ENCODE measurements at regions not wholly inside any gene's neighbourhood (a gene's known extent, or its start where the extent isn't known, plus 50 kb on each side); places are given as distances from the start of the nearest gene placed in this dataset.

- no peak for DNase-seq (ENCODE audit: low read depth in 4 of 4, low spot score in 3 of 4)
Observed at GRCh38 chr6:4388675-4389074, 253.3 kb upstream of the ECI2 start.

GRCh38 chr6:4384656-4385055, 249.3 kb upstream of the ECI2 start:
- DNase-seq (ENCODE audit: low read depth in 4 of 4, low spot score in 3 of 4) = no peak

GRCh38 chr6:4383910-4384638, 248.7 kb upstream of the ECI2 start:
- DNase-seq (ENCODE audit: low read depth in 4 of 4, low spot score in 3 of 4) = no peak

- DNase-seq (ENCODE audit: low read depth in 4 of 4, low spot score in 3 of 4) = no peak
Observed at GRCh38 chr6:4382362-4382853, 247.0 kb upstream of the ECI2 start.

- peak in 3 of 4 donors; percentile 53 to 64 (median 61) for DNase-seq (ENCODE audit: low read depth in 4 of 4, low spot score in 3 of 4)
Observed at GRCh38 chr6:4381381-4381780, 246.0 kb upstream of the ECI2 start.

GRCh38 chr6:4380881-4381281, 245.5 kb upstream of the ECI2 start:
- no peak for DNase-seq (ENCODE audit: low read depth in 4 of 4, low spot score in 3 of 4)

- no peak for DNase-seq (ENCODE audit: low read depth in 4 of 4, low spot score in 3 of 4)
Observed at GRCh38 chr6:4379958-4380357, 244.6 kb upstream of the ECI2 start.

- no peak for DNase-seq (ENCODE audit: low read depth in 4 of 4, low spot score in 3 of 4)
Observed at GRCh38 chr6:4378319-4378996, 243.1 kb upstream of the ECI2 start.

GRCh38 chr6:4377603-4378002, 242.2 kb upstream of the ECI2 start:
- no peak for DNase-seq (ENCODE audit: low read depth in 4 of 4, low spot score in 3 of 4)

- no peak for DNase-seq (ENCODE audit: low read depth in 4 of 4, low spot score in 3 of 4)
Observed at GRCh38 chr6:4374216-4374615, 238.8 kb upstream of the ECI2 start.

GRCh38 chr6:4372866-4373265, 237.5 kb upstream of the ECI2 start:
- no peak for DNase-seq (ENCODE audit: low read depth in 4 of 4, low spot score in 3 of 4)

GRCh38 chr6:4371207-4371921, 236.0 kb upstream of the ECI2 start:
- no peak for DNase-seq (ENCODE audit: low read depth in 4 of 4, low spot score in 3 of 4)

GRCh38 chr6:4370066-4370465, 234.7 kb upstream of the ECI2 start:
- no peak for DNase-seq (ENCODE audit: low read depth in 4 of 4, low spot score in 3 of 4)

- no peak for DNase-seq (ENCODE audit: low read depth in 4 of 4, low spot score in 3 of 4)
Observed at GRCh38 chr6:4369616-4370015, 234.2 kb upstream of the ECI2 start.

- no peak for DNase-seq (ENCODE audit: low read depth in 4 of 4, low spot score in 3 of 4)
Observed at GRCh38 chr6:4368649-4369048, 233.3 kb upstream of the ECI2 start.

GRCh38 chr6:4367643-4368042, 232.3 kb upstream of the ECI2 start:
- no peak for DNase-seq (ENCODE audit: low read depth in 4 of 4, low spot score in 3 of 4)

- DNase-seq (ENCODE audit: low read depth in 4 of 4, low spot score in 3 of 4) = no peak
Observed at GRCh38 chr6:4366635-4367395, 231.4 kb upstream of the ECI2 start.

GRCh38 chr6:4365686-4366085, 230.3 kb upstream of the ECI2 start:
- no peak for DNase-seq (ENCODE audit: low read depth in 4 of 4, low spot score in 3 of 4)

GRCh38 chr6:4364711-4365110, 229.3 kb upstream of the ECI2 start:
- no peak for DNase-seq (ENCODE audit: low read depth in 4 of 4, low spot score in 3 of 4)

- no peak for DNase-seq (ENCODE audit: low read depth in 4 of 4, low spot score in 3 of 4)
Observed at GRCh38 chr6:4364172-4364571, 228.8 kb upstream of the ECI2 start.

- no peak for DNase-seq (ENCODE audit: low read depth in 4 of 4, low spot score in 3 of 4)
Observed at GRCh38 chr6:4363656-4364055, 228.3 kb upstream of the ECI2 start.
